ENCODE measurements at regions not wholly inside any gene's neighbourhood (a gene's known extent, or its start where the extent isn't known, plus 50 kb on each side); places are given as distances from the start of the nearest gene placed in this dataset.

- TF ChIP-seq CTCF (IDR thresholded peaks at IDR 0.05; ENCODE audit: extremely low read depth in 1 of 2, insufficient read depth in 1 of 2, low read depth in 1 of 2, low read length in 2 of 2) (no peak), EZH2 (IDR thresholded peaks at IDR 0.05; ENCODE audit: borderline replicate concordance, low read depth, low read length, severe bottlenecking) (no peak), GATA2 (IDR thresholded peaks at IDR 0.05; ENCODE audit: insufficient read depth, insufficient read length, low read depth, low read length) (no peak)
Observed at GRCh38 chr2:181789827-181790448, 101.6 kb upstream of the ITPRID2 start.

All from endothelial cell of umbilical vein (primary cell).